ENCODE measurements at regions not wholly inside any gene's neighbourhood (a gene's known extent, or its start where the extent isn't known, plus 50 kb on each side); places are given as distances from the start of the nearest gene placed in this dataset.

DNA sequence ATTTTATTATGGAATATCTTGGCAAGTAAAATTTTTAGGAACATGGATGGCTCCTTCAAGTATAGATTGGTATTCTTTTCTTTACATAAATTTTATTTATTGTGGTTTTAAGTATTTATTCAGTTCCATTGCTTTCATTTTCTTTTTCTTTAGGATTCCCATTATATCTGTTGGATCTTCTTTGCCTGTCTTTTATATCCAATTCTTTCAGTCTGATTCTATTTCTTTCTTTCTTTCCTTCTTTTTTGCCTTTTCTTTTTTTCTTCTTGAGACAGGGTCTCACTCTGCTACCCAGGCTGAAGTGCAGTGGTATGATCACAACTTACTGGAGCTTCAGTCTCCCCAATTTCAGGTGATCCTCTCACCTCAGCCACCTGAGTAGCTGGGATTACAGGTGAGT, 74.2 kb upstream of the GLI3 start (continued):
- TF ChIP-seq, protein P1, sequence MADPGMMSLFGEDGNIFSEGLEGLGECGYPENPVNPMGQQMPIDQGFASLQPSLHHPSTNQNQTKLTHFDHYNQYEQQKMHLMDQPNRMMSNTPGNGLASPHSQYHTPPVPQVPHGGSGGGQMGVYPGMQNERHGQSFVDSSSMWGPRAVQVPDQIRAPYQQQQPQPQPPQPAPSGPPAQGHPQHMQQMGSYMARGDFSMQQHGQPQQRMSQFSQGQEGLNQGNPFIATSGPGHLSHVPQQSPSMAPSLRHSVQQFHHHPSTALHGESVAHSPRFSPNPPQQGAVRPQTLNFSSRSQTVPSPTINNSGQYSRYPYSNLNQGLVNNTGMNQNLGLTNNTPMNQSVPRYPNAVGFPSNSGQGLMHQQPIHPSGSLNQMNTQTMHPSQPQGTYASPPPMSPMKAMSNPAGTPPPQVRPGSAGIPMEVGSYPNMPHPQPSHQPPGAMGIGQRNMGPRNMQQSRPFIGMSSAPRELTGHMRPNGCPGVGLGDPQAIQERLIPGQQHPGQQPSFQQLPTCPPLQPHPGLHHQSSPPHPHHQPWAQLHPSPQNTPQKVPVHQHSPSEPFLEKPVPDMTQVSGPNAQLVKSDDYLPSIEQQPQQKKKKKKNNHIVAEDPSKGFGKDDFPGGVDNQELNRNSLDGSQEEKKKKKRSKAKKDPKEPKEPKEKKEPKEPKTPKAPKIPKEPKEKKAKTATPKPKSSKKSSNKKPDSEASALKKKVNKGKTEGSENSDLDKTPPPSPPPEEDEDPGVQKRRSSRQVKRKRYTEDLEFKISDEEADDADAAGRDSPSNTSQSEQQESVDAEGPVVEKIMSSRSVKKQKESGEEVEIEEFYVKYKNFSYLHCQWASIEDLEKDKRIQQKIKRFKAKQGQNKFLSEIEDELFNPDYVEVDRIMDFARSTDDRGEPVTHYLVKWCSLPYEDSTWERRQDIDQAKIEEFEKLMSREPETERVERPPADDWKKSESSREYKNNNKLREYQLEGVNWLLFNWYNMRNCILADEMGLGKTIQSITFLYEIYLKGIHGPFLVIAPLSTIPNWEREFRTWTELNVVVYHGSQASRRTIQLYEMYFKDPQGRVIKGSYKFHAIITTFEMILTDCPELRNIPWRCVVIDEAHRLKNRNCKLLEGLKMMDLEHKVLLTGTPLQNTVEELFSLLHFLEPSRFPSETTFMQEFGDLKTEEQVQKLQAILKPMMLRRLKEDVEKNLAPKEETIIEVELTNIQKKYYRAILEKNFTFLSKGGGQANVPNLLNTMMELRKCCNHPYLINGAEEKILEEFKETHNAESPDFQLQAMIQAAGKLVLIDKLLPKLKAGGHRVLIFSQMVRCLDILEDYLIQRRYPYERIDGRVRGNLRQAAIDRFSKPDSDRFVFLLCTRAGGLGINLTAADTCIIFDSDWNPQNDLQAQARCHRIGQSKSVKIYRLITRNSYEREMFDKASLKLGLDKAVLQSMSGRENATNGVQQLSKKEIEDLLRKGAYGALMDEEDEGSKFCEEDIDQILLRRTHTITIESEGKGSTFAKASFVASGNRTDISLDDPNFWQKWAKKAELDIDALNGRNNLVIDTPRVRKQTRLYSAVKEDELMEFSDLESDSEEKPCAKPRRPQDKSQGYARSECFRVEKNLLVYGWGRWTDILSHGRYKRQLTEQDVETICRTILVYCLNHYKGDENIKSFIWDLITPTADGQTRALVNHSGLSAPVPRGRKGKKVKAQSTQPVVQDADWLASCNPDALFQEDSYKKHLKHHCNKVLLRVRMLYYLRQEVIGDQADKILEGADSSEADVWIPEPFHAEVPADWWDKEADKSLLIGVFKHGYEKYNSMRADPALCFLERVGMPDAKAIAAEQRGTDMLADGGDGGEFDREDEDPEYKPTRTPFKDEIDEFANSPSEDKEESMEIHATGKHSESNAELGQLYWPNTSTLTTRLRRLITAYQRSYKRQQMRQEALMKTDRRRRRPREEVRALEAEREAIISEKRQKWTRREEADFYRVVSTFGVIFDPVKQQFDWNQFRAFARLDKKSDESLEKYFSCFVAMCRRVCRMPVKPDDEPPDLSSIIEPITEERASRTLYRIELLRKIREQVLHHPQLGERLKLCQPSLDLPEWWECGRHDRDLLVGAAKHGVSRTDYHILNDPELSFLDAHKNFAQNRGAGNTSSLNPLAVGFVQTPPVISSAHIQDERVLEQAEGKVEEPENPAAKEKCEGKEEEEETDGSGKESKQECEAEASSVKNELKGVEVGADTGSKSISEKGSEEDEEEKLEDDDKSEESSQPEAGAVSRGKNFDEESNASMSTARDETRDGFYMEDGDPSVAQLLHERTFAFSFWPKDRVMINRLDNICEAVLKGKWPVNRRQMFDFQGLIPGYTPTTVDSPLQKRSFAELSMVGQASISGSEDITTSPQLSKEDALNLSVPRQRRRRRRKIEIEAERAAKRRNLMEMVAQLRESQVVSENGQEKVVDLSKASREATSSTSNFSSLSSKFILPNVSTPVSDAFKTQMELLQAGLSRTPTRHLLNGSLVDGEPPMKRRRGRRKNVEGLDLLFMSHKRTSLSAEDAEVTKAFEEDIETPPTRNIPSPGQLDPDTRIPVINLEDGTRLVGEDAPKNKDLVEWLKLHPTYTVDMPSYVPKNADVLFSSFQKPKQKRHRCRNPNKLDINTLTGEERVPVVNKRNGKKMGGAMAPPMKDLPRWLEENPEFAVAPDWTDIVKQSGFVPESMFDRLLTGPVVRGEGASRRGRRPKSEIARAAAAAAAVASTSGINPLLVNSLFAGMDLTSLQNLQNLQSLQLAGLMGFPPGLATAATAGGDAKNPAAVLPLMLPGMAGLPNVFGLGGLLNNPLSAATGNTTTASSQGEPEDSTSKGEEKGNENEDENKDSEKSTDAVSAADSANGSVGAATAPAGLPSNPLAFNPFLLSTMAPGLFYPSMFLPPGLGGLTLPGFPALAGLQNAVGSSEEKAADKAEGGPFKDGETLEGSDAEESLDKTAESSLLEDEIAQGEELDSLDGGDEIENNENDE (IDR thresholded peaks at IDR 0.05; ENCODE audit: insufficient replicate concordance, low read length): no peak

Measured in H1 (cell line).